B cell (primary cell): ENCODE measurements at regions not wholly inside any gene's neighbourhood (a gene's known extent, or its start where the extent isn't known, plus 50 kb on each side); places are given as distances from the start of the nearest gene placed in this dataset.
"Not testable (repeated sequence)": the region's sequence is repeated elsewhere in the genome, so short reads cannot be mapped to it uniquely, and the experiment has no call there.

Source experiments
- ATAC-seq: fragments of 200-7000 bp; cut with Tn5 transposase; one replicate; pipeline ENCODE4 v1.10.0; 2021; ENCODE audit warnings: low read depth, mild to moderate bottlenecking, moderate number of reproducible peaks, moderate library complexity
- CTCF ChIA-PET: fragments of 350-600 bp; sonication (Branson Sonifier 250); formaldehyde crosslinking; loops from one replicate; lab custom pipeline; 2021; ENCODE audit warnings: antibody characterized with exemption, inconsistent platforms; lab: Charles Lee
- POLR2A ChIA-PET: fragments of 350-600 bp; sonication (Branson Sonifier 250); formaldehyde crosslinking; loops from one replicate; lab custom pipeline; 2021; ENCODE audit warnings: antibody characterized with exemption; lab: Charles Lee
- DNase-seq: peaks from one replicate; pipeline ENCODE4 v3.0.0; 2013
- H2AFZ ChIP-seq: 2 replicates; pipeline ENCODE4 v1.6.1; 2012; ENCODE audit warnings: mild to moderate bottlenecking, low read depth, low read length; ENCODE audit not compliant: insufficient read depth, poor library complexity, severe bottlenecking
- H3K27ac ChIP-seq, 2 donors: 1 replicate in 1 of 2; 2 replicates in 1 of 2; pipeline ENCODE4 v1.5.1; 2012 to 2013; ENCODE audit warnings: low read length in 2 of 2, mild to moderate bottlenecking in 2 of 2, moderate library complexity in 1 of 2
- H3K27me3 ChIP-seq, 4 experiments: fragments of 200-600 bp in 1 of 4; sonication (generic) in 1 of 4; replicated peaks in 1 of 4; 1 replicate in 2 of 4; 2 replicates in 2 of 4; pipeline versions ENCODE4 v1.6.1 to v1.7.0; 2013 to 2016; ENCODE audit warnings: low read length in 3 of 4, mild to moderate bottlenecking in 2 of 4, mixed read lengths in 1 of 4, moderate library complexity in 1 of 4; ENCODE audit not compliant: insufficient read depth in 4 of 4, control insufficient read depth in 3 of 4; ENCODE audit errors: control extremely low read depth in 1 of 4
- H3K36me3 ChIP-seq, 2 experiments: replicated peaks in 1 of 2; 1 replicate in 1 of 2; 2 replicates in 1 of 2; pipeline versions ENCODE4 v1.6.1 to v1.7.1; 2013; ENCODE audit warnings: low read length in 1 of 2; ENCODE audit not compliant: insufficient read depth in 2 of 2, control insufficient read depth in 1 of 2; ENCODE audit errors: control extremely low read depth in 1 of 2, extremely low read depth in 1 of 2
- H3K4me1 ChIP-seq, 2 donors: fragments of 200-600 bp in 1 of 2; sonication (generic) in 1 of 2; 1 replicate in 1 of 2; 2 replicates in 1 of 2; pipeline versions ENCODE4 v1.5.1 to v1.6.1; 2013 to 2017; ENCODE audit warnings: low read length in 2 of 2; ENCODE audit not compliant: control insufficient read depth in 2 of 2, insufficient read depth in 2 of 2
- H3K4me2 ChIP-seq: replicated peaks from 2 replicates; pipeline ENCODE3; 2012; ENCODE audit warnings: mild to moderate bottlenecking, low read depth, low read length; ENCODE audit not compliant: poor library complexity, severe bottlenecking
- H3K4me3 ChIP-seq, 5 experiments: fragments of 200-600 bp in 1 of 5; sonication (generic) in 1 of 5; 1 replicate in 3 of 5; 2 replicates in 2 of 5; pipeline versions ENCODE4 v1.5.1 to v1.7.0; 2011 to 2016; ENCODE audit warnings: low read length in 4 of 5, mild to moderate bottlenecking in 4 of 5, low read depth in 2 of 5, control low read depth in 1 of 5, moderate library complexity in 1 of 5; ENCODE audit not compliant: insufficient read depth in 1 of 5; ENCODE audit errors: control extremely low read depth in 1 of 5, extremely low read depth in 1 of 5
- H3K79me2 ChIP-seq: fragments of 200-600 bp; sonication (generic); one replicate; pipeline ENCODE4 v1.6.0; 2016; ENCODE audit warnings: low read length; ENCODE audit not compliant: control insufficient read depth, insufficient read depth
- H3K9ac ChIP-seq: fragments of 200-600 bp; sonication (generic); 2 replicates; pipeline ENCODE4 v1.6.1; 2017; ENCODE audit warnings: mild to moderate bottlenecking, low read length, moderate library complexity
- H3K9me3 ChIP-seq, 3 donors: one replicate each; pipeline versions ENCODE4 v1.6.1 to v1.7.1; 2013; ENCODE audit warnings: low read length in 2 of 3; ENCODE audit not compliant: control insufficient read depth in 2 of 3, insufficient read depth in 1 of 3; ENCODE audit errors: control extremely low read depth in 1 of 3
- H4K20me1 ChIP-seq: 2 replicates; pipeline ENCODE4 v1.6.0; 2012; ENCODE audit warnings: mild to moderate bottlenecking, low read length; ENCODE audit not compliant: insufficient read depth, control insufficient read depth, poor library complexity, severe bottlenecking
- H3K27ac Mint-ChIP-seq: one replicate; pipeline ENCODE4 v1.8.0; 2021; ENCODE audit warnings: mixed read lengths
- H3K27me3 Mint-ChIP-seq: one replicate; pipeline ENCODE4 v1.8.0; 2021; ENCODE audit warnings: mixed read lengths
- H3K4me1 Mint-ChIP-seq: one replicate; pipeline ENCODE4 v1.8.0; 2021; ENCODE audit warnings: mixed read lengths
- H3K4me3 Mint-ChIP-seq: one replicate; pipeline ENCODE4 v1.8.0; 2021; ENCODE audit warnings: mixed read lengths
- H3K9me3 Mint-ChIP-seq: one replicate; pipeline ENCODE4 v1.8.0; 2022; ENCODE audit warnings: mixed read lengths; ENCODE audit not compliant: insufficient read depth
- CTCF ChIP-seq: fragments of 200-600 bp; IDR thresholded peaks from one replicate; pipeline ENCODE4 v1.8.0; 2022; ENCODE audit warnings: antibody characterized with exemption, mild to moderate bottlenecking
- EZH2 ChIP-seq: IDR thresholded peaks from 2 replicates; pipeline ENCODE4 v1.6.1; 2012; ENCODE audit warnings: borderline replicate concordance, low read depth, mild to moderate bottlenecking, moderate library complexity, low read length; ENCODE audit not compliant: insufficient read depth, poor library complexity, severe bottlenecking
- WGBS: methylation state at CpG from one replicate; pipeline ENCODE4 v1.1.5; 2013; ENCODE audit warnings: missing lambda C conversion rate; ENCODE audit not compliant: insufficient coverage; 5-methylcytosine and 5-hydroxymethylcytosine counted together
- intact Hi-C: fragments of 100-400 bp; cut with micrococcal nuclease; formaldehyde crosslinking; loops from one replicate; pipeline ENCODE4 v1.10.0; 2022

GRCh38 chr1:81725823-81726222 lies 74.9 kb upstream of the ADGRL2 start:
- 100% methylated on average over 3 of the region's 8 CpGs for WGBS
- Histone ChIP-seq H3K4me3 (no peak overlapping the region), H3K79me2 (no peaks in the 10 kb centered on the region), H3K27ac (no peak overlapping the region), H3K9me3 (peaks cover 0 to 7% (median 0%) of the 10 kb centered on the region in 3 donors), H3K9ac (no peak overlapping the region), H3K4me2 (no peak overlapping the region), H4K20me1 (no peaks in the 10 kb centered on the region), H3K36me3 (no peaks in the 10 kb centered on the region), H2AFZ (no peak overlapping the region), H3K4me1 (no peaks in the 10 kb centered on the region), H3K27me3 (no peaks in the 10 kb centered on the region)
- intact Hi-C loops, result no loop called here
- DNase-seq, result no peak
- TF ChIP-seq EZH2 (no peak), CTCF (no peak)
- H3K27me3 Mint-ChIP-seq, result no peaks in the 10 kb centered on the region
- no peak overlapping the region for H3K27ac Mint-ChIP-seq
- peaks cover 2% of the 10 kb centered on the region for H3K9me3 Mint-ChIP-seq
- no peaks in the 10 kb centered on the region for H3K4me1 Mint-ChIP-seq
- POLR2A ChIA-PET, result no interaction called here
- ATAC-seq, result no peak
- H3K4me3 Mint-ChIP-seq, result no peak overlapping the region
- CTCF ChIA-PET, result no interaction called here

GRCh38 chr1:81722631-81723328 lies 78.0 kb upstream of the ADGRL2 start:
- ATAC-seq, H3K9me3 ChIP-seq, H3K27me3 Mint-ChIP-seq, H3K27ac Mint-ChIP-seq, H3K79me2 ChIP-seq, CTCF ChIA-PET, H3K27me3 ChIP-seq, H3K4me1 ChIP-seq, H2AFZ ChIP-seq, H3K27ac ChIP-seq, H3K4me1 Mint-ChIP-seq, POLR2A ChIA-PET, H3K4me3 Mint-ChIP-seq, DNase-seq, H3K9ac ChIP-seq, H3K4me3 ChIP-seq, H3K9me3 Mint-ChIP-seq, H3K4me2 ChIP-seq, H4K20me1 ChIP-seq, H3K36me3 ChIP-seq, intact Hi-C loops: not testable (repeated sequence)
- whole genome bisulfite sequencing, result 87% methylated on average over 5 of the region's 6 CpGs

- H3K4me1 Mint-ChIP-seq, H3K9me3 Mint-ChIP-seq, H3K4me2 ChIP-seq, intact Hi-C loops, H3K36me3 ChIP-seq, H3K79me2 ChIP-seq, ATAC-seq, H3K4me1 ChIP-seq, H3K4me3 Mint-ChIP-seq, H3K9me3 ChIP-seq, H3K4me3 ChIP-seq, H3K27me3 ChIP-seq, DNase-seq, H3K27me3 Mint-ChIP-seq, H2AFZ ChIP-seq, H3K27ac ChIP-seq, H3K27ac Mint-ChIP-seq, H4K20me1 ChIP-seq, H3K9ac ChIP-seq, POLR2A ChIA-PET: not testable (repeated sequence)
- WGBS, result 93% methylated on average over 3 of the region's 8 CpGs
- CTCF ChIA-PET, result interaction anchor here (0.6 kb wide), 1 partner anchor 48 kb away, joined by 3 read pairs; no protein-coding TSS in a partner anchor
Measured at GRCh38 chr1:81720256-81720655, 80.5 kb upstream of the ADGRL2 start.
